HUES64 (cell line): ENCODE measurements at regions not wholly inside any gene's neighbourhood (a gene's known extent, or its start where the extent isn't known, plus 50 kb on each side); places are given as distances from the start of the nearest gene placed in this dataset.

Experiments used
- H3K27ac ChIP-seq: 2 replicates; pipeline ENCODE4 v1.7.0; 2013; ENCODE audit warnings: low read depth, low read length, inconsistent platforms
- H3K27me3 ChIP-seq: 2 replicates; pipeline ENCODE4 v1.6.1; 2013; ENCODE audit warnings: mild to moderate bottlenecking, low read length; ENCODE audit not compliant: insufficient read depth
- H3K36me3 ChIP-seq: 2 replicates; pipeline ENCODE4 v1.6.1; 2013; ENCODE audit warnings: mild to moderate bottlenecking, low read length; ENCODE audit not compliant: insufficient read depth
- H3K4me1 ChIP-seq: 2 replicates; pipeline ENCODE4 v1.6.1; 2013; ENCODE audit warnings: mild to moderate bottlenecking, low read length, moderate library complexity; ENCODE audit not compliant: insufficient read depth
- H3K4me3 ChIP-seq: 2 replicates; pipeline ENCODE4 v1.5.1; 2013; ENCODE audit warnings: mild to moderate bottlenecking, low read length, moderate library complexity
- H3K9ac ChIP-seq: 2 replicates; pipeline ENCODE4 v1.6.1; 2013; ENCODE audit warnings: mild to moderate bottlenecking, low read depth, low read length
- H3K9me3 ChIP-seq: 2 replicates; pipeline ENCODE4 v1.6.1; 2013; ENCODE audit warnings: low read depth, low read length; ENCODE audit not compliant: insufficient read depth
- WGBS: fragments of 150-250, 120-280 bp; methylation state at CpG from one replicate; pipeline ENCODE4 v1.1.7; 2013; ENCODE audit warnings: missing lambda C conversion rate; 5-methylcytosine and 5-hydroxymethylcytosine counted together

GRCh38 chr4:43373201-43373600 lies 480.7 kb downstream of the GRXCR1 start:
- no peak overlapping the region for H3K27ac ChIP-seq
- H3K4me1 ChIP-seq: no peaks in the 10 kb centered on the region
- no peaks in the 10 kb centered on the region for H3K9me3 ChIP-seq
- H3K9ac ChIP-seq: no peak overlapping the region
- no CpG with 5 or more reads among the region's 1 CpG for WGBS
- H3K27me3 ChIP-seq: no peaks in the 10 kb centered on the region
- no peak overlapping the region for H3K4me3 ChIP-seq
- H3K36me3 ChIP-seq: no peaks in the 10 kb centered on the region

DNA sequence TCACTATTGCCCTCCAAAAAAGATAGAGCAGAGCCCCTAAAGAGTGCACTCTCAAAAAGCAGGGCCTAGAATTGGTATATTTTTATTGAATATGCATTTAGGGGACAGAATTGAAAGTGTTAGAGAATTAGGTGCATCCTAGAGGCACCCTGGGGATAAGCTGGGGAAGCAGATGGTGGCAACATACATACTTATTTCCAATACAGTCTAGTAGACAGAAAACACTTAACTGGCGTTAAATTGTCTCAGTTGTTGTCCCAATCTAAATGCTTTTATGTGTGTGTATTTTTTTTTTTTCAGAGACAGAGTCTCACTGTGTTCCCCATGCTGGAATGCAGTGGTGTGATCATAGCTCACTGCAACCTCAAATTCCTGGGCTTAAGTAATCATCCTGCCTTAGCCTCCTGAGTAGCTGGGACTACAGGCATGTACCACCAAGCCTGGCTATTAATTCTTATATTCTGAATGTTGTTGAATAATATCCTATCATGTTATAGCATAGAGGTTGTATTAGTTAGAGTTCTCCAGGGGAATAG lies 481.8 kb downstream of the GRXCR1 start:
- H3K27ac ChIP-seq: no peak overlapping the region
- no peak overlapping the region for H3K9ac ChIP-seq
- H3K27me3 ChIP-seq: no peaks in the 10 kb centered on the region
- WGBS: 83% methylated on average over 1 of the region's 1 CpG
- H3K4me3 ChIP-seq: no peak overlapping the region
- H3K9me3 ChIP-seq: no peaks in the 10 kb centered on the region
- no peaks in the 10 kb centered on the region for H3K36me3 ChIP-seq
- no peaks in the 10 kb centered on the region for H3K4me1 ChIP-seq

- H3K36me3 ChIP-seq: no peaks in the 10 kb centered on the region
- no peak overlapping the region for H3K9ac ChIP-seq
- peaks cover 7% of the 10 kb centered on the region for H3K4me1 ChIP-seq
- H3K4me3 ChIP-seq: no peak overlapping the region
- H3K9me3 ChIP-seq: no peaks in the 10 kb centered on the region
- no peaks in the 10 kb centered on the region for H3K27me3 ChIP-seq
- H3K27ac ChIP-seq: no peak overlapping the region
- WGBS: no CpG with 5 or more reads among the region's 1 CpG
Observed at GRCh38 chr4:43379016-43379415, 486.5 kb downstream of the GRXCR1 start.

- WGBS: 64% methylated on average over 2 of the region's 2 CpGs
- no peak overlapping the region for H3K9ac ChIP-seq
- H3K9me3 ChIP-seq: no peaks in the 10 kb centered on the region
- H3K27ac ChIP-seq: no peak overlapping the region
- no peaks in the 10 kb centered on the region for H3K36me3 ChIP-seq
- H3K4me1 ChIP-seq: peaks cover 7% of the 10 kb centered on the region
- H3K4me3 ChIP-seq: no peak overlapping the region; the same call in 1 of the 2 replicates
- no peaks in the 10 kb centered on the region for H3K27me3 ChIP-seq
Observed at GRCh38 chr4:43380093-43380492, 487.6 kb downstream of the GRXCR1 start.

GRCh38 chr4:43391069-43391468 lies 498.6 kb downstream of the GRXCR1 start:
- 80% methylated on average over 1 of the region's 1 CpG for WGBS
- no peaks in the 10 kb centered on the region for H3K9me3 ChIP-seq
- H3K36me3 ChIP-seq: no peaks in the 10 kb centered on the region
- H3K27me3 ChIP-seq: no peaks in the 10 kb centered on the region
- no peak overlapping the region for H3K27ac ChIP-seq
- no peak overlapping the region for H3K4me3 ChIP-seq
- no peaks in the 10 kb centered on the region for H3K4me1 ChIP-seq
- H3K9ac ChIP-seq: no peak overlapping the region

DNA sequence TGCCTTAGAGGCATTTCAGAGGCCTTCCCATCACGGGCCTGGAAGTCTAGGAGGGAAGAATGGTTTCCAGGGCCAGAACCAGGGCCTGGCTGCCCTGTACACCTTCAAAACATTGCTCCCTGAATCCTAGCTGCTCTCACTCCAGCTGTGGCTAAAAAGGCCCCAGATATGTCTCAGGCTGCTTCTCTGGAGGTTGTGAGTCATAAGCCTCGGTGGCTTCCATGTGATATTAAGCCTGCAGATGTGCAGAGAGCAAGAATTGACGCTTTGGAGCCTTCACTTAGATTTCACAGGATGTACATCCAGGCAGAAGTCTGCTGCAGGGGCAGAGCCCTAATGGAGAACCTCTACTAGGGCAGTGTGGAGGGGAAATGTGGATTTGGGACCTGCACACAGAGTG lies 502.5 kb downstream of the GRXCR1 start:
- Histone ChIP-seq H3K36me3 (no peaks in the 10 kb centered on the region), H3K4me3 (no peak overlapping the region), H3K9ac (no peak overlapping the region), H3K4me1 (no peaks in the 10 kb centered on the region), H3K27me3 (no peaks in the 10 kb centered on the region), H3K27ac (no peak overlapping the region), H3K9me3 (no peaks in the 10 kb centered on the region)
- WGBS: 93% methylated on average over 3 of the region's 3 CpGs

DNA sequence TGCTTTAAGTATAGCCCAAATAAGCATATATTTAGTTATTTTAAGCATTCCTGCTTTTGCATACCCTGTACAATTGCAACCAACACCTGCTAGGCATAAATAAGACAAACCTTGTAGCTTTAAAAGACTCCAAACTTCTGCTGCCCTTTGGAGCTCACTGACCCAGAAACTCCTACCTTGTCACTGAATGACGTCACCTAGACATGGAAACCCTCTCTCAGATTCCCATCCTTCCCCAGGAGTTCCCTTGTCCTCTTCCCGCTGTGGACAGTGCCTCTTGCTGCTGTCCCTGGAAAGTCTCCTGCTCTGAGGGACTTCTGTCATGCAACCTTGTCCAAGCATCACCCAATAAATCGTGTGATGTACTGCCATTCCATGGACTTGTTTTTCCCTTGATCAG lies 507.2 kb downstream of the GRXCR1 start:
- no peaks in the 10 kb centered on the region for H3K27me3 ChIP-seq
- H3K9me3 ChIP-seq: no peaks in the 10 kb centered on the region
- no peak overlapping the region for H3K9ac ChIP-seq
- H3K4me1 ChIP-seq: no peaks in the 10 kb centered on the region
- WGBS: 93% methylated on average over 3 of the region's 3 CpGs
- no peak overlapping the region for H3K4me3 ChIP-seq
- H3K27ac ChIP-seq: no peak overlapping the region
- no peaks in the 10 kb centered on the region for H3K36me3 ChIP-seq

DNA sequence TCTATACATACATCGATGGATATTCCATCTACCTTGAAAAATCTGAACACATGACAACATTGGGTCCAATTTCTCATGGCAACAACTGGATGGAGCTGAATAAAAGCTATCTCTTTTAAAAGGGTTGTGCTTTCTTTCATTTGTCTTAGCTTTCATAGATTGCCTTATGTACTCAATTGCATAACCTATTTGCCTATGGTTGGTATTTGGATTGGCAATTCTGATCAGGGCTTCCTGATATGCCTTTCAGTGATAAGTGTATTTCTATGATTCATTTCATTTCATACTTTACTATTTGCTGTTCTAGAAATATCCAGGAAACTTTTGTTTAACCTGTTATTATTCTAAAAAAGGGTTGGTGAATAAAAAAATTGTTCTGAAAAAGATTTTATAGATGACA lies 509.9 kb downstream of the GRXCR1 start:
- 93% methylated on average over 1 of the region's 1 CpG for WGBS
- peaks cover 14% of the 10 kb centered on the region for H3K9me3 ChIP-seq

DNA sequence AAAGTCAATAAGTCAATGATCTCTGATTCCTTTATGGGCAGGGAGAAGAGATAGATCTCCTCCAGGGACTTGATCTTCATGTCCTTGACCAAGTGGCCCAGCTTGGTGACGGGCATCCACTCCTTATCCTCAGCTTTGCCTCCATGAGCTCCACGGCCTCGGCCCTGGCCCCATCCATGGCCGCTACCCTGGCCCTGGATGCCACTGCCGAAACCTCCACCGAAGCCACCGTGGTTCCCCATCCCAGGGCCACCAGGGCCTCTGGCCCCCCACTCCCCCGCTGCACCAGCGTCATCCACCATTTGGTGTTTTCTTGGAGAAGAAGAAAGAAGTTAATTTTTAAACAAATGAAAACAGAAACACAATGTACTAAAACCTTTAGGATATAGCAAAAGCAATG lies 518.1 kb downstream of the GRXCR1 start:
- Histone ChIP-seq H3K27ac (no peak overlapping the region), H3K4me3 (no peak overlapping the region), H3K36me3 (no peaks in the 10 kb centered on the region), H3K9me3 (peaks cover 33% of the 10 kb centered on the region), H3K27me3 (no peaks in the 10 kb centered on the region), H3K4me1 (no peaks in the 10 kb centered on the region), H3K9ac (no peak overlapping the region)
- 98% methylated on average over 9 of the region's 9 CpGs for WGBS

More for the DNA sequence above, 509.9 kb downstream of the GRXCR1 start:
- Histone ChIP-seq H3K27ac (no peak overlapping the region), H3K9ac (no peak overlapping the region), H3K4me1 (no peaks in the 10 kb centered on the region), H3K36me3 (no peaks in the 10 kb centered on the region), H3K27me3 (no peaks in the 10 kb centered on the region), H3K4me3 (no peak overlapping the region)

- Histone ChIP-seq H3K4me3 (no peak overlapping the region), H3K27me3 (no peaks in the 10 kb centered on the region), H3K36me3 (no peaks in the 10 kb centered on the region), H3K9me3 (peaks cover 31% of the 10 kb centered on the region), H3K4me1 (no peaks in the 10 kb centered on the region), H3K27ac (no peak overlapping the region), H3K9ac (no peak overlapping the region)
Observed at GRCh38 chr4:43411226-43411625, 518.7 kb downstream of the GRXCR1 start.

DNA sequence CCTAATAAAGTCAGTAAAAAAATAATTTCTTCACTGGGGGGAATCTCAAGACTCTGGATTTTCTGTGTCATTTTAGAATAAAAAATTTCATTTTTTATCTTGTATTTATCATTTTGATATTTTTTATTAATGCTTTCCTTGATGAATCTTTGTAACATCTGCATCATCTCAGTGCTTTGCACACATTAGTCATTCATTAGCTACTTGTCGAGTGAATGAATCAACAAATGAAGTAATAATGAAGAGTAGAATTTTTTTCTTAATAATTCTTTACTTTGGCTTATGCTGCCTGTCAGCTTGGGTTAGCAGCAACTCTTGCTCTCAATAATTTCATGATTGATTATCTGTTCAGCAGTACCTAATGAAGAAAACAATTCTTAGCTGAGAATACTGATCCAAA lies 530.8 kb downstream of the GRXCR1 start:
- H3K4me1 ChIP-seq: no peaks in the 10 kb centered on the region
- no peaks in the 10 kb centered on the region for H3K9me3 ChIP-seq
- H3K36me3 ChIP-seq: no peaks in the 10 kb centered on the region
- H3K27ac ChIP-seq: no peak overlapping the region
- H3K9ac ChIP-seq: no peak overlapping the region
- H3K27me3 ChIP-seq: no peaks in the 10 kb centered on the region
- H3K4me3 ChIP-seq: no peak overlapping the region
- WGBS: no CpG with 5 or more reads among the region's 1 CpG

DNA sequence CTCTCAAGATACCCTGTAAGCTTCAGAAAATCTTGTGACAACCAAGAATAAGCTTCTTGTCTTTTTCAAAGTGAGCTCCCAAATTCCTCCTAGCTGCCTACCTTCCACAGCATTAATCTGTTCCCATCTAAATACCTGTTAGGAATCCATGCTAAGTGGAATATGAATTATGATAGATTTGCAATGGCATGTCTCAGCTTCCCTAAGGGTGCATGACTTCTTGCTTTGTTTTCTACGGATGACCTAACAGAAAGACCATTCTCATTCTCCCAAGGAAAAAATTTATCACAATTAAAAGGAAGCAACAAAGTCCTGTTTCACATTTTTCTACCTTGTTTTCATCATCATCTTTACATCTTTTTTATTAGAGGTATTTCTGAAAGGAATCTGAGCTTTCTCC lies 532.7 kb downstream of the GRXCR1 start:
- H3K9ac ChIP-seq: no peak overlapping the region
- H3K4me3 ChIP-seq: no peak overlapping the region
- H3K9me3 ChIP-seq: no peaks in the 10 kb centered on the region
- H3K4me1 ChIP-seq: no peaks in the 10 kb centered on the region
- no peaks in the 10 kb centered on the region for H3K27me3 ChIP-seq
- no peak overlapping the region for H3K27ac ChIP-seq
- 93% methylated on average over 1 of the region's 1 CpG for WGBS
- no peaks in the 10 kb centered on the region for H3K36me3 ChIP-seq
